GM12878 (cell line): ENCODE measurements at regions not wholly inside any gene's neighbourhood (a gene's known extent, or its start where the extent isn't known, plus 50 kb on each side); places are given as distances from the start of the nearest gene placed in this dataset.

ENCODE experiments used
- ATAC-seq: fragments of 200-7000 bp; cut with Tn5 transposase; 3 replicates; pipeline ENCODE4 v1.9.1; 2020; ENCODE audit warnings: mild to moderate bottlenecking, moderate library complexity
- BruUV-seq: library from RNA; stranded (reverse); fragments of 400-500 nt; replicated peaks from 2 replicates; lab custom pipeline; 2021; lab: Mats Ljungman, UMichigan
- CTCF ChIA-PET: fragments of 300-600 bp; sonication (Branson Sonifier 250); formaldehyde crosslinking; extraction: SDS; loops from one replicate; lab custom pipeline; 2021; ENCODE audit warnings: inconsistent platforms; lab: Yijun Ruan, JAX
- POLR2A ChIA-PET: fragments of 350-600 bp; formaldehyde crosslinking; extraction: SDS; loops from one replicate; lab custom pipeline; 2021; ENCODE audit warnings: inconsistent platforms; lab: Charles Lee
- RAD21 ChIA-PET: fragments of 300-600 bp; sonication (Branson Sonifier 250); formaldehyde crosslinking; loops from one replicate; lab custom pipeline; 2023; ENCODE audit warnings: antibody characterized with exemption; ENCODE audit not compliant: unreplicated experiment; lab: Charles Lee
- SMC1A ChIA-PET: fragments of 300-600 bp; sonication (Branson Sonifier 250); formaldehyde crosslinking; loops from one replicate; lab custom pipeline; 2023; ENCODE audit not compliant: unreplicated experiment, uncharacterized antibody; lab: Charles Lee
- DNase-seq: peaks from one replicate; pipeline ENCODE4 v3.0.0-alpha.2; 2011; ENCODE audit warnings: low read depth, low spot score
- FAIRE-seq: peaks from 3 replicates; lab custom pipeline; 2011; peaks lifted over from hg19 to GRCh38; lab: Jason Lieb, UNC
- H2AFZ ChIP-seq: 2 replicates; pipeline ENCODE4 v1.6.0; 2011; ENCODE audit warnings: low read depth, low read length, control low read depth; ENCODE audit not compliant: control insufficient read depth
- H3K27ac ChIP-seq: 2 replicates; pipeline ENCODE4 v1.5.1; 2011; ENCODE audit warnings: control low read depth; ENCODE audit not compliant: control insufficient read depth, insufficient read depth
- H3K27me3 ChIP-seq, 2 experiments: replicated peaks in 1 of 2; 2 replicates each; pipeline versions ENCODE4 v1.6.0 to v1.6.1; 2011; ENCODE audit warnings: low read length in 1 of 2; ENCODE audit not compliant: control insufficient read depth in 2 of 2, insufficient read depth in 2 of 2
- H3K36me3 ChIP-seq, 2 experiments: 2 replicates each; pipeline ENCODE4 v1.5.1; 2011; ENCODE audit warnings: low read length in 1 of 2; ENCODE audit not compliant: control insufficient read depth in 2 of 2, insufficient read depth in 2 of 2
- H3K4me1 ChIP-seq: 2 replicates; pipeline ENCODE4 v1.6.1; 2011; ENCODE audit warnings: mild to moderate bottlenecking, low read length, moderate library complexity, mixed read lengths; ENCODE audit not compliant: control insufficient read depth, insufficient read depth
- H3K4me2 ChIP-seq: 2 replicates; pipeline ENCODE4 v1.6.0; 2011; ENCODE audit warnings: control low read depth; ENCODE audit not compliant: control insufficient read depth, insufficient read depth
- H3K4me3 ChIP-seq: fragments of 200-600 bp; sonication (generic); 2 replicates; pipeline ENCODE4 v1.5.1; 2016
- H3K79me2 ChIP-seq: 2 replicates; pipeline ENCODE4 v1.6.0; 2011; ENCODE audit warnings: low read length; ENCODE audit not compliant: control insufficient read depth, insufficient read depth
- H3K9ac ChIP-seq: 2 replicates; pipeline ENCODE4 v1.8.0; 2011; ENCODE audit warnings: low read length, control low read depth, mixed read lengths; ENCODE audit not compliant: control insufficient read depth, insufficient read depth
- H3K9me3 ChIP-seq: replicated peaks from 3 replicates; pipeline ENCODE4 v1.5.1; 2011; ENCODE audit warnings: mild to moderate bottlenecking, low read length; ENCODE audit not compliant: control insufficient read depth, insufficient read depth
- H4K20me1 ChIP-seq: 2 replicates; pipeline ENCODE4 v1.6.0; 2011; ENCODE audit not compliant: control insufficient read depth, insufficient read depth
- EGR1 ChIP-seq, 2 experiments: IDR thresholded peaks; 1 replicate in 1 of 2; 2 replicates in 1 of 2; pipeline ENCODE4 v1.6.1; 2011 to 2012; ENCODE audit warnings: low read depth in 2 of 2, low read length in 2 of 2, borderline replicate concordance in 1 of 2, mild to moderate bottlenecking in 1 of 2, moderate library complexity in 1 of 2
- MYC ChIP-seq: IDR thresholded peaks from 2 replicates; pipeline ENCODE4 v1.6.1; 2011; ENCODE audit warnings: mild to moderate bottlenecking, low read length, moderate library complexity, inconsistent platforms; ENCODE audit not compliant: insufficient read depth, insufficient replicate concordance, insufficient read length, severe bottlenecking
- RAD51 ChIP-seq: fragments of 450-650 bp; IDR thresholded peaks from 2 replicates; pipeline ENCODE4 v1.6.1; 2016; ENCODE audit warnings: moderate library complexity, mild to moderate bottlenecking, inconsistent platforms
- WGBS: methylation state at CpG from one replicate; pipeline ENCODE4 v1.1.6; 2016; ENCODE audit warnings: low lambda C conversion rate; ENCODE audit not compliant: insufficient replicate concordance, insufficient coverage; ENCODE audit errors: missing lambda C conversion rate; 5-methylcytosine and 5-hydroxymethylcytosine counted together
- in situ Hi-C: fragments of 300-500 bp; cut with MboI; formaldehyde crosslinking; loops from 9 replicates; pipeline ENCODE4 v1.14.3; 2018; ENCODE audit warnings: mixed read lengths
- intact Hi-C: fragments of 100-400 bp; cut with micrococcal nuclease; formaldehyde crosslinking; loops from one replicate; pipeline ENCODE4 v1.14.2; 2022; ENCODE audit not compliant: unreplicated experiment

DNA sequence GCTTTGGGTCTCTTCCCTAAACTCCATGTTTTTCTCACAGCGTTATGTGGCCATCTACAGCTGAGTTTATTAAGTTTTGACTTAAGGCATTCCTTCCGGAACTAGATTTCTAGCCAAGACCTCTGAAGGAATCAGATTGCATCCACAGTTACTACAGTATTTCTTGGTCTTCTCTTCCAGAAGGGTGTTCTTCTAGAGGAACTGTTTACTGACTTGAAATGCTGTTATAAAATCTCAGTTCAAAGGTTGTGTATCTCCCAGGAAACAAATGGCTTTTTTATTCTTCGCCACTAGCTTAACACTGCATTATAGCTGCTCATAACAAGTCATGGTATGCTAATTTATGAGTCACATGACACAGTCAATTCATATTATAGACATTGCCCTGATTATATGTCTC, 55.3 kb upstream of the RAD23B start:
- Histone ChIP-seq H3K9ac (no peak overlapping the region), H3K4me1 (no peaks in the 10 kb centered on the region), H3K9me3 (no peaks in the 10 kb centered on the region), H3K79me2 (no peaks in the 10 kb centered on the region), H3K27ac (no peak overlapping the region), H3K4me2 (no peak overlapping the region), H4K20me1 (no peaks in the 10 kb centered on the region), H3K27me3 (no peaks in the 10 kb centered on the region; a peak in 2 of 4 replicates), H3K36me3 (no peaks in the 10 kb centered on the region), H3K4me3 (no peak overlapping the region), H2AFZ (no peak overlapping the region)
- WGBS = 83% methylated on average over 3 of the region's 3 CpGs
- in situ Hi-C loops (no loop called here), intact Hi-C loops (no loop called here)
- ChIA-PET RAD21 (interaction anchor here (1.1 to 1.8 kb wide), 6 partner anchors 9 to 70 kb away, joined by 3 to 6 read pairs (median 4); no protein-coding TSS in a partner anchor), CTCF (interaction anchor here (0.6 to 2.7 kb wide), 9 partner anchors 9 to 195 kb away, joined by 3 to 12 read pairs (median 4); no protein-coding TSS in a partner anchor), POLR2A (interaction anchor here (0.7 to 1.3 kb wide), 3 partner anchors 13 to 41 kb away, joined by 3 to 5 read pairs (median 5); no protein-coding TSS in a partner anchor), SMC1A (interaction anchor here (1.0 to 14.6 kb wide), 8 partner anchors 9 to 114 kb away, joined by 3 to 187 read pairs (median 4); no protein-coding TSS in a partner anchor)
- FAIRE-seq (no peak), ATAC-seq (no peak), DNase-seq (no peak)
- TF ChIP-seq MYC (no peak), RAD51 (peak; percentile 25; the same call in 1 of the 2 replicates)
- BruUV-seq = no TSS peak

DNA sequence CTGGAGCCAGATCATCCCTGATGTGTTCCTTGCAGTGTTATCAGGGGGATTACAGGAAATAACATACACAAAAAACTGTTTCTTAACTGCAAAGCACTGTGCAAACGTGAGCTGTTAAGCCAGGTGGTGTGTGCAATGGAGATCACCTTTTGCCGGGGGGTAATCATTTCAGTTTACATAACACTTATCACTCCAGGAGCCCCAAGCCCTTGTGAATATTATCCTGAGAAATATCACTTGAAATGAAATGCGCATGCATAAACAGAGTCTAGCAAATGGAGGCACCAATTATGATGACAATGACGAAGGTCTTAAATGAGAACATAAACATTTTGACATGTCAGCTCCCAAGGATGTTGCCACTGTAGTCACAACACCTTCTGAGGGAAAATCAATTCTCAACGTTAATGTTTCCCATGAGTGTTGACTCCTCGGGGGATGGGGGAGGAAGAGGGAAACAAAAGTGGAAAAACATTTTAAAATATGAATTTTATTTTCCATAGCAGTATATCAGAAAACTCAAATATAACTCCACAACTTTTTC, 54.5 kb upstream of the RAD23B start:
- Histone ChIP-seq H3K4me1 (no peaks in the 10 kb centered on the region), H3K9ac (no peak overlapping the region), H2AFZ (no peak overlapping the region), H3K36me3 (no peaks in the 10 kb centered on the region), H4K20me1 (no peaks in the 10 kb centered on the region), H3K4me2 (no peak overlapping the region), H3K9me3 (no peaks in the 10 kb centered on the region), H3K4me3 (no peak overlapping the region), H3K27ac (no peak overlapping the region), H3K79me2 (no peaks in the 10 kb centered on the region), H3K27me3 (no peaks in the 10 kb centered on the region; a peak in 2 of 4 replicates)
- no peak for TF ChIP-seq EGR1 (IDR thresholded peaks at IDR 0.05; ENCODE audit: borderline replicate concordance in 1 of 2, low read depth in 2 of 2, low read length in 2 of 2)
- intact Hi-C loops = no loop called here
- ATAC-seq = no peak
- no peak for FAIRE-seq
- no peak for DNase-seq
- POLR2A ChIA-PET = no interaction called here
- no TSS peak for BruUV-seq
- SMC1A ChIA-PET = interaction anchor here (1.1 to 14.6 kb wide), 5 partner anchors 8 to 53 kb away, joined by 3 to 187 read pairs (median 5); no protein-coding TSS in a partner anchor
- in situ Hi-C loops = no loop called here
- 35% methylated on average over 6 of the region's 6 CpGs for WGBS
- RAD21 ChIA-PET = interaction anchor here (1.1 to 1.8 kb wide), 3 partner anchors 10 to 53 kb away, joined by 4 to 6 read pairs (median 4); no protein-coding TSS in a partner anchor
- CTCF ChIA-PET = interaction anchor here (1.1 to 2.7 kb wide), 7 partner anchors 8 to 194 kb away, joined by 3 to 12 read pairs (median 5); no protein-coding TSS in a partner anchor
